K562 (cell line): ENCODE measurements at regions not wholly inside any gene's neighbourhood (a gene's known extent, or its start where the extent isn't known, plus 50 kb on each side); places are given as distances from the start of the nearest gene placed in this dataset.

ENCODE experiments used
- ATAC-seq: fragments of 200-7000 bp; cut with Tn5 transposase; 3 replicates; pipeline ENCODE4 v1.9.1; 2020; ENCODE audit warnings: moderate library complexity
- BruUV-seq: library from RNA; stranded (reverse); fragments of 400-500 nt; replicated peaks from 2 replicates; lab custom pipeline; 2021; lab: Mats Ljungman, UMichigan
- CTCF ChIA-PET: fragments of 300-600 bp; formaldehyde crosslinking; extraction: SDS; loops from one replicate; lab custom pipeline; 2021; ENCODE audit warnings: low intra/inter-chr PET ratio; lab: Yijun Ruan, JAX
- POLR2A ChIA-PET: fragments of 300-600, 350-650 bp; sonication (Branson Sonifier 250); formaldehyde crosslinking; extraction: SDS; loops from one replicate; lab custom pipeline; 2021; ENCODE audit warnings: antibody characterized with exemption, inconsistent platforms; lab: Yijun Ruan, JAX
- DNase-seq, 4 experiments: peaks; one replicate each; pipeline versions ENCODE4 v3.0.0 to v3.0.0-alpha.2; 2011 to 2018; ENCODE audit warnings: low spot score in 3 of 4, mixed read lengths in 3 of 4; ENCODE audit errors: extremely low read depth in 1 of 4
- FAIRE-seq: peaks from 2 replicates; lab custom pipeline; 2011; peaks lifted over from hg19 to GRCh38; lab: Jason Lieb, UNC
- H2AFZ ChIP-seq: 2 replicates; pipeline ENCODE4 v1.6.0; 2011; ENCODE audit warnings: low read depth, low read length, control low read depth, inconsistent platforms
- H3K27ac ChIP-seq: fragments of 200-600 bp; 3 replicates; pipeline ENCODE4 v1.8.0; 2011; ENCODE audit warnings: low read depth, mild to moderate bottlenecking, control low read depth, inconsistent platforms, low read length, moderate library complexity, mixed read lengths; ENCODE audit errors: extremely low read depth
- H3K27me3 ChIP-seq, 2 experiments: fragments of 300-600 bp in 1 of 2; 2 replicates in 1 of 2; 3 replicates in 1 of 2; pipeline versions ENCODE4 v1.6.0 to v1.8.0; 2011; ENCODE audit warnings: inconsistent platforms in 2 of 2, low read length in 2 of 2, mild to moderate bottlenecking in 1 of 2, mixed read lengths in 1 of 2, moderate library complexity in 1 of 2; ENCODE audit not compliant: control insufficient read depth in 2 of 2, insufficient read depth in 2 of 2
- H3K36me3 ChIP-seq: fragments of 300-600 bp; 3 replicates; pipeline ENCODE4 v1.8.0; 2011; ENCODE audit warnings: mild to moderate bottlenecking, low read length, inconsistent platforms; ENCODE audit not compliant: control insufficient read depth, insufficient read depth
- H3K4me1 ChIP-seq, 2 experiments: fragments of 200-600 bp in 1 of 2; replicated peaks in 1 of 2; 2 replicates in 1 of 2; 3 replicates in 1 of 2; pipeline versions ENCODE4 v1.5.1 to v1.8.0; 2011; ENCODE audit warnings: inconsistent platforms in 2 of 2, low read length in 2 of 2, mild to moderate bottlenecking in 1 of 2, mixed read lengths in 1 of 2, moderate library complexity in 1 of 2; ENCODE audit not compliant: control insufficient read depth in 2 of 2, insufficient read depth in 2 of 2
- H3K4me2 ChIP-seq: 2 replicates; pipeline ENCODE4 v1.6.1; 2011; ENCODE audit warnings: low read length, control low read depth, inconsistent platforms, mixed read lengths; ENCODE audit not compliant: insufficient read depth
- H3K4me3 ChIP-seq: fragments of 200-600 bp; sonication (generic), shearing (Covaris generic); 2 replicates; pipeline ENCODE4 v1.5.1; 2016; ENCODE audit warnings: control low read depth, inconsistent platforms
- H3K79me2 ChIP-seq: fragments of 200-600 bp; 3 replicates; pipeline ENCODE4 v1.8.0; 2011; ENCODE audit warnings: low read length, inconsistent platforms; ENCODE audit not compliant: control insufficient read depth, insufficient read depth
- H3K9ac ChIP-seq, 2 experiments: 2 replicates each; pipeline versions ENCODE4 v1.6.0 to v1.6.1; 2011; ENCODE audit warnings: low read depth in 2 of 2, low read length in 2 of 2, control low read depth in 1 of 2, inconsistent platforms in 1 of 2, mild to moderate bottlenecking in 1 of 2, mixed read lengths in 1 of 2; ENCODE audit not compliant: insufficient read depth in 1 of 2
- H3K9me1 ChIP-seq: one replicate; pipeline ENCODE4 v1.6.0; 2011; ENCODE audit warnings: inconsistent platforms, mild to moderate bottlenecking, low read length, moderate library complexity; ENCODE audit not compliant: control insufficient read depth, insufficient read depth
- H3K9me3 ChIP-seq: replicated peaks from 2 replicates; pipeline ENCODE4 v1.5.1; 2011; ENCODE audit warnings: low read depth, low read length, inconsistent platforms; ENCODE audit not compliant: control insufficient read depth, insufficient read depth
- H4K20me1 ChIP-seq: replicated peaks from 2 replicates; pipeline ENCODE4 v1.6.1; 2011; ENCODE audit warnings: low read length, inconsistent platforms, mixed read lengths; ENCODE audit not compliant: control insufficient read depth, insufficient read depth
- KLF10 ChIP-seq: fragments of 250-450 bp; sonication (Bioruptor Pico); IDR thresholded peaks from 2 replicates; pipeline ENCODE4 v1.6.1; 2021; ENCODE audit warnings: matching md5 sums
- MAFG ChIP-seq: fragments of 450-650 bp; conservative IDR thresholded peaks from 2 replicates; pipeline ENCODE4 v1.6.1; 2016; ENCODE audit warnings: missing genetic modification characterization, missing compliant biosample characterization
- NFIC ChIP-seq: fragments of 450-650 bp; IDR thresholded peaks from 2 replicates; pipeline ENCODE4 v1.6.1; 2017; ENCODE audit warnings: mild to moderate bottlenecking, inconsistent platforms
- ZBTB12 ChIP-seq: fragments of 250-450 bp; sonication (Bioruptor Pico); IDR thresholded peaks from 2 replicates; pipeline ENCODE4 v1.4.0; 2020
- ZNF740 ChIP-seq, 3 experiments: fragments of 200-800 bp in 1 of 3; sonication (Bioruptor generic) in 1 of 3; sonication (generic) in 1 of 3; formaldehyde crosslinking in 1 of 3; IDR thresholded peaks; 2 replicates each; pipeline versions ENCODE4 v1.6.1 to v1.8.0; 2016 to 2022; ENCODE audit warnings: mild to moderate bottlenecking in 2 of 3, missing compliant biosample characterization in 2 of 3, missing genetic modification characterization in 2 of 3, missing genetic modification reagents in 1 of 3
- ZNF76 ChIP-seq: fragments of 250-450 bp; sonication (Bioruptor Pico); IDR thresholded peaks from 2 replicates; pipeline ENCODE4 v1.4.0; 2020; ENCODE audit warnings: mild to moderate bottlenecking, moderate library complexity, borderline replicate concordance
- WGBS: fragments of 100-300 bp; shearing (Covaris generic); methylation state at CpG from one replicate; pipeline ENCODE4 v1.1.6; 2016; ENCODE audit warnings: low coverage, mixed read lengths; ENCODE audit not compliant: insufficient coverage; ENCODE audit errors: missing lambda C conversion rate; 5-methylcytosine and 5-hydroxymethylcytosine counted together
- in situ Hi-C: fragments of 300-500 bp; cut with MboI; formaldehyde crosslinking; loops from 4 replicates; pipeline ENCODE4 v1.15.0; 2018; ENCODE audit warnings: inconsistent platforms, mixed read lengths
- intact Hi-C: fragments of 100-400 bp; cut with micrococcal nuclease; formaldehyde crosslinking; loops from 2 replicates; pipeline ENCODE4 v1.14.2; 2022

- intact Hi-C loops, result no loop called here
- no peaks in the 10 kb centered on the region for H3K79me2 ChIP-seq
- no peak overlapping the region for H3K27ac ChIP-seq
- FAIRE-seq (no peak), ATAC-seq (no peak), DNase-seq (no peak)
- no peak overlapping the region for H2AFZ ChIP-seq
- no peak overlapping the region for H3K9ac ChIP-seq
- no TSS peak for BruUV-seq
- no peak overlapping the region for H3K4me3 ChIP-seq
- no peak overlapping the region for H3K4me2 ChIP-seq
- peaks cover 6% of the 10 kb centered on the region for H3K9me3 ChIP-seq
- no peaks in the 10 kb centered on the region for H3K4me1 ChIP-seq
- 50% methylated on average over 5 of the region's 5 CpGs for WGBS
- TF ChIP-seq KLF10 (CRISPR knock-in tag) (no peak), ZBTB12 (CRISPR knock-in tag) (no peak), NFIC (no peak), MAFG (tag) (no peak), ZNF740 (CRISPR knock-in tag; IDR thresholded peaks at IDR 0.05) (no peak), ZNF740 (tag; IDR thresholded peaks at IDR 0.05) (no peak), ZNF76 (no peak)
- H3K36me3 ChIP-seq, result no peaks in the 10 kb centered on the region; the same call in 2 of the 3 replicates
- H3K9me1 ChIP-seq, result no peaks in the 10 kb centered on the region
- H3K27me3 ChIP-seq, result 0 out of 5 replicates have a peak, but pooled peaks cover 0 to under 1% of the 10 kb centered on the region in 2 experiments
- in situ Hi-C loops, result no loop called here
- ChIA-PET CTCF (no interaction called here), POLR2A (no interaction called here)
- no peaks in the 10 kb centered on the region for H4K20me1 ChIP-seq
These were observed 223.3 kb upstream of the KAZN start for GRCh38 chr1:14375226-14375625.
